Fibroblast of the aortic adventitia (primary cell): ENCODE measurements at regions not wholly inside any gene's neighbourhood (a gene's known extent, or its start where the extent isn't known, plus 50 kb on each side); places are given as distances from the start of the nearest gene placed in this dataset.
"Not testable (repeated sequence)": the region's sequence is repeated elsewhere in the genome, so short reads cannot be mapped to it uniquely, and the experiment has no call there.

Experiments
- DNase-seq: peaks from one replicate; pipeline ENCODE4 v3.0.0-alpha.2; 2010; ENCODE audit warnings: low read depth
- H3K4me3 ChIP-seq: 2 replicates; pipeline ENCODE4 v1.5.1; 2011; ENCODE audit warnings: low read depth, mild to moderate bottlenecking, control low read depth, low read length, moderate library complexity
- TF ChIP-seq, protein P1 (sequence below): IDR thresholded peaks from 2 replicates; pipeline ENCODE4 v1.5.1; 2011; ENCODE audit warnings: mild to moderate bottlenecking, low read length, control low read depth, inconsistent platforms; ENCODE audit not compliant: insufficient read depth

DNA sequence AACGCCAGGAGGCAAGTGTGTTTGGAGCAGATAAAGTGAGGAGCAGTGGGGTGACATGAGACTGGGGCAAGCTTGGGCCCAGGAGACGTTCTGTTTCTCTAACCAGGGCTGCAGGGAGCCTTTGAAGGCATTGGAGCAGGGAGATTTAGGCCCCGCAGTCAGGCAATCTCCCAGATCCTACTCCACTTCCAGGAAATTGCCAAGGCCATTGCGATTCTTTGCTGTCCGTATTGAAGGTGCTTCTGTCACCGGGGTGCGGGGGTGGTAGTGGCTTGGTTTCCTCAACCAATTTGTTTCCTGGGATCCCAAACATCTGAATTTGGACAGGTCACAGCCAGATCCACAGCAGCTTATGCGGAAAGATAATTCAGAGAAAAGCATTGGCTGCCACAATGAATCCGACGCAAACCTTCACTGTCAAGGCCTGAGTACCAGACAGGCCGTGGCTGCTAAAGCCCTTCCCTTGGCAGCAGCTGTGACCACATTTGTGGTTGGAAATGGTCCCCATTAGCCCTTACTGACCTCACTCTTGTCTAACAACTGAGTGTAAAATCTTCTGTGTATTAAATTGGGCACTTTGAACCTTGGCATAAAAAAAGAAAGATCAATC, 385.6 kb downstream of the PTPRU start:
- TF ChIP-seq, protein P1, sequence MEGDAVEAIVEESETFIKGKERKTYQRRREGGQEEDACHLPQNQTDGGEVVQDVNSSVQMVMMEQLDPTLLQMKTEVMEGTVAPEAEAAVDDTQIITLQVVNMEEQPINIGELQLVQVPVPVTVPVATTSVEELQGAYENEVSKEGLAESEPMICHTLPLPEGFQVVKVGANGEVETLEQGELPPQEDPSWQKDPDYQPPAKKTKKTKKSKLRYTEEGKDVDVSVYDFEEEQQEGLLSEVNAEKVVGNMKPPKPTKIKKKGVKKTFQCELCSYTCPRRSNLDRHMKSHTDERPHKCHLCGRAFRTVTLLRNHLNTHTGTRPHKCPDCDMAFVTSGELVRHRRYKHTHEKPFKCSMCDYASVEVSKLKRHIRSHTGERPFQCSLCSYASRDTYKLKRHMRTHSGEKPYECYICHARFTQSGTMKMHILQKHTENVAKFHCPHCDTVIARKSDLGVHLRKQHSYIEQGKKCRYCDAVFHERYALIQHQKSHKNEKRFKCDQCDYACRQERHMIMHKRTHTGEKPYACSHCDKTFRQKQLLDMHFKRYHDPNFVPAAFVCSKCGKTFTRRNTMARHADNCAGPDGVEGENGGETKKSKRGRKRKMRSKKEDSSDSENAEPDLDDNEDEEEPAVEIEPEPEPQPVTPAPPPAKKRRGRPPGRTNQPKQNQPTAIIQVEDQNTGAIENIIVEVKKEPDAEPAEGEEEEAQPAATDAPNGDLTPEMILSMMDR, result no peak
- no peak for DNase-seq
- H3K4me3 ChIP-seq, result no peak overlapping the region

DNA sequence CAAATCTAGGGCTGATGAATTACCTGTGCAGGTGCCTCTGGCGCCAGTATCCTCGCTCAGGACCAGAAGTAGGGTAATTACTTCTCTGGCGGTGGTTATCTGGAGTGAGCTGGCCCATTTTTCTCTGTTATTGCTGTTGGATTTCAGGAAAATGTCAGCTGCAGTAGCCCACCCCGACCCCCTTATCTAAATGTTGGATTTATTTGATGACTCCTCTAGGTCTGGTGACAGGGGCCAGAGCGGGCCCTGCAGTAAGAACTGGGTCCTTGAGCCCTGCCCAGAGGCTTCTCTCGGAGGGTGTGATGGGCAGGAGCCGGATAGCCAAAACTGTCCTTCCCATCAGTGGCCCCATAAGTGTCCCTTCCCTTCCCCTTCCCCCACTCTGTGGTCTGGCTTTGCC, 384.3 kb downstream of the PTPRU start:
- no peak overlapping the region for H3K4me3 ChIP-seq
- no peak for DNase-seq
- TF ChIP-seq, protein P1, result no peak

DNA sequence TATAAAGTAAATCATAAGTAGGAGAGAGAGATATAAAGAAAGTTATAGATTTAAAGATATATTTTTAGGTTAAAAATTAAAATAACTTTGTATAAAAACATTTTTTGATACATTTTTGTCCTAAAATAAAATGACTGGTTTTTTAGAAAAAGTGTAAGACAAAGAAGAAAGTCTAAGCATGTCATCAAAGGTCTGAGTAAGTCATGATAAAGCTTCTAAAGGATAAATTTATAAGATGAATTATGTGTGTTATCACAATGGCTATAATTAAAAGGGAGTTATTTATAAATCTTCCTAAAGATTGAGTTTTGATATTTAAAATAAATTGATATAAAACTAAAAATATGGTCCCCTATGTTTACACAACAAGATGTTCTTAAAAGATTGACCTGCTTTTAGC, 370.9 kb downstream of the PTPRU start:
- DNase-seq, result no peak
- TF ChIP-seq, protein P1, result no peak
- no peak overlapping the region for H3K4me3 ChIP-seq

DNA sequence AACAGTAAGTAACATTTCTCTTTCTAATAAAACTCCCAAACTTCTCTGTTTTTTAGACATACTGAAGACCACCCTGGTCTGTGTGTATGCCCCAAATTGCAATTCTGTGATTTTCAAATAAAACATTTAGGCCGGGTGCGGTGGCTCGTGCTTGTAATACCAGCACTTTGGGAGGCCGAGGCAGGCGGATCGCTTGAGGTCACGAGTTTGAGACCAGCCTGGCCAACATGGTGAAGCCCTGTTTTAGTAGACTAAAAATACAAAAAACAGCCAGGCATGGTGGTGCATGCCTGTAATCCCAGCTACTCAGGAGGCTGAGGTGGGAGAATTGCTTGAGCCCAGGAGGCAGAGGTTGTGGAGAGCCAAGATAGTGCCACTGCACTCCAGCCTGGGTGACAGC, 368.5 kb downstream of the PTPRU start:
- not testable (repeated sequence) for DNase-seq, H3K4me3 ChIP-seq

DNA sequence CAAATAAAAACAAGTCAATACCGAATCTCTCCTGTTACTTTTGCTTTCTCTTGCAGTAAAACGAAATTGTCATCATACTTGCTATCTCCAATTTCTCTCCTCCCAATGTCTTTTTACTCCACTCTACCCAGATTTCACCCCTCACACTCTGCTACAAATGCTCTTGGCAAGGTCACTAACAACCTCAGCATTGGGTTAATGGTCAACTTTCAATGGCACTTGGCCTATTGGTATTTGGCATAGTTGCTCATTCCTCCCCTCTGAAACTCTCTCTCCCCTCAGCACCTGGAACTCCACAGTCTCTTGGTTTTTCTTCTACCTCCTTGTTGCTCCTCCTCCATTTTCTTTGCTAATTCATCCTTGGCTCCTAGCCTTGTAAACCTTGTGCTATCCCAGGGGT, 367.3 kb downstream of the PTPRU start:
- no peak overlapping the region for H3K4me3 ChIP-seq
- DNase-seq, result no peak
- TF ChIP-seq, protein P1, result no peak

DNA sequence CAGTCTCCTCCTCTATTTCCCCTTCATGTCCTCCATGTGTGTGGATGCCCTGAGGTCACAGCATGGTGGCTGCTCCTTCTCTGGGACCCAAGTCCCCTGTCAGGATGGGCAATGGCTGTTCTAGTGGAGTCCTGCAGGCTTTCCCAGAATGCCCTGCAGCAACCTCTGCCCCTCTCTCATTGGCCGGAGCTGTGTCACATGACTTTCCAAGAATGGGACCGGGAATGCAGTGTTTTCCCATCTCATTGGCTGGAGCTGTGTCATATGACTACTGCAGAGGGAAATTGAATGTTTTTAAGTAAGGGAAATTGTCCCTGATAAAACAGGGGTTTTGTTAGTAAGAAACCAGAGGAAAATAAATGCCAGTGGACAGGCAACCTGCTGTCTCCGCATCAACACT, 365.9 kb downstream of the PTPRU start:
- TF ChIP-seq, protein P1, result no peak
- no peak overlapping the region for H3K4me3 ChIP-seq
- no peak for DNase-seq

DNA sequence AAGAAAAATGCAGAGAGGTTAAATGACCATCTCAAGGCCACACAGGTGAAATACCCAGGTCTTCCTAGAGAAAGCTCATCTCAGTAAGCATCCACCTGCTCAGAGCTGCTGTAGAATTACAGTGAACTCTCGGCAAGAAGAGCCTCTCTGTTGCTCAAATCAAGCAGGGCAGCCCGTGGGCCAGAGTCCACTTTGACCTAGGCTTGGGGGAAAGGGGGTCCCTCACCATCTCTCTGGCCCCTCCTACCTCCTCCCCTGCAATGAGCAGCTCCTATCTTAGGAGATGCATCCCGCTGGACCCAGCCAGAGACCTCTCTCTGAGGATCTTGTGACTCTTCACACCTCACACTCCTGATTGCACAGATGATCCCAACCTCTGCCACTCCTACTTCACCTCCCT, 364.7 kb downstream of the PTPRU start:
- TF ChIP-seq, protein P1, result no peak
- DNase-seq, result no peak
- no peak overlapping the region for H3K4me3 ChIP-seq

DNA sequence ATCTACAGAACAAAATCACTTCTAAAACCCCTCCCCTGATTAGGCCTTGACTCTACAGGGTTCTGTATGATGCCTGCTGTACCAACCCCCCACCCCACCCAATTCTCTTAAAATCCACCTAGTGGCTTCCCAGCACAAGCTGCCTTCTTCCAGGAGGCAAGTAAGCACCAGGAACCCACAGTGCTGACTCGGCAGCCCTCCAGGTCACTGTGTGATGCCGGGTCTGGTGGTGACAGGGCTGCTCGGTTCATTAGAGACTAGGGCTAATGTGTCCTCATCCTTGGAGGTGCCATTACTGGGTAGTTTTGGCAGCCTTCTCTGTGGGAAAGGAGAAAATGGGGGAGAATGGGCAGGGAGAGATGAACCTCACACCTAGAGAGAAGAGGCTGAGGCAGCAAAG, 363.5 kb downstream of the PTPRU start:
- no peak for DNase-seq
- no peak overlapping the region for H3K4me3 ChIP-seq
- TF ChIP-seq, protein P1, result no peak
